Panc1 (cell line): ENCODE measurements at regions not wholly inside any gene's neighbourhood (a gene's known extent, or its start where the extent isn't known, plus 50 kb on each side); places are given as distances from the start of the nearest gene placed in this dataset.

Experiments used
- ATAC-seq: fragments of 200-7000 bp; cut with Tn5 transposase; 2 replicates; pipeline ENCODE4 v1.9.1; 2020; ENCODE audit warnings: mild to moderate bottlenecking, moderate library complexity
- BruUV-seq: library from RNA; stranded (reverse); fragments of 400-500 nt; replicated peaks from 2 replicates; lab custom pipeline; 2021; lab: Mats Ljungman, UMichigan
- CTCF ChIA-PET: fragments of 300-600 bp; sonication (Branson Sonifier 250); formaldehyde crosslinking; loops from one replicate; lab custom pipeline; 2022; ENCODE audit warnings: antibody characterized with exemption; lab: Charles Lee
- POLR2A ChIA-PET: fragments of 300-600 bp; sonication (Branson Sonifier 250); formaldehyde crosslinking; loops from one replicate; lab custom pipeline; 2022; ENCODE audit warnings: antibody characterized with exemption; lab: Charles Lee
- DNase-seq: peaks from one replicate; pipeline ENCODE4 v3.0.0-alpha.2; 2010; ENCODE audit warnings: low read depth, low spot score
- H3K27ac ChIP-seq: 2 replicates; pipeline ENCODE4 v1.5.1; 2011; ENCODE audit warnings: mild to moderate bottlenecking, low read length, inconsistent platforms
- H3K27me3 ChIP-seq: fragments of 200-500 bp; sonication (Bioruptor generic); 2 replicates; pipeline ENCODE4 v1.6.0; 2014; ENCODE audit warnings: low read length, inconsistent platforms; ENCODE audit not compliant: control insufficient read depth, insufficient read depth
- H3K36me3 ChIP-seq: fragments of 200-500 bp; sonication (Bioruptor generic); 2 replicates; pipeline ENCODE4 v1.5.1; 2014; ENCODE audit warnings: inconsistent platforms, mild to moderate bottlenecking, low read length, moderate library complexity; ENCODE audit not compliant: control insufficient read depth, insufficient read depth
- H3K4me1 ChIP-seq: 2 replicates; pipeline ENCODE4 v1.5.1; 2011; ENCODE audit warnings: inconsistent platforms, mild to moderate bottlenecking, low read length, moderate library complexity; ENCODE audit not compliant: control insufficient read depth, insufficient read depth
- H3K4me3 ChIP-seq, 2 experiments: 2 replicates each; pipeline ENCODE4 v1.5.1; 2011 to 2012; ENCODE audit warnings: low read depth in 2 of 2, low read length in 2 of 2, mild to moderate bottlenecking in 2 of 2, inconsistent platforms in 1 of 2, moderate library complexity in 1 of 2
- H3K9me3 ChIP-seq: fragments of 200-500 bp; sonication (Bioruptor generic); 2 replicates; pipeline ENCODE4 v1.5.1; 2014; ENCODE audit warnings: low read depth, mild to moderate bottlenecking, inconsistent platforms, low read length, moderate library complexity; ENCODE audit not compliant: control insufficient read depth, insufficient read depth
- POLR2AphosphoS5 ChIP-seq: IDR thresholded peaks from 2 replicates; pipeline ENCODE4 v1.6.1; 2012; ENCODE audit warnings: mild to moderate bottlenecking, low read depth, low read length, moderate library complexity
- SIN3A ChIP-seq: IDR thresholded peaks from 2 replicates; pipeline ENCODE4 v1.6.1; 2012; ENCODE audit warnings: low read depth, mild to moderate bottlenecking, low read length, moderate library complexity, borderline replicate concordance; ENCODE audit not compliant: insufficient read depth
- TCF7L2 ChIP-seq: IDR thresholded peaks from 2 replicates; pipeline ENCODE4 v1.6.1; 2011; ENCODE audit warnings: mild to moderate bottlenecking, low read depth, low read length, inconsistent platforms
- in situ Hi-C: cut with HindIII; loops from 2 replicates; pipeline ENCODE4 v1.10.0; 2016; ENCODE audit warnings: low sequenced_read_pairs, low pct_unique_long_range_greater_than_20kb
- intact Hi-C: fragments of 100-400 bp; cut with micrococcal nuclease; formaldehyde crosslinking; loops from one replicate; pipeline ENCODE4 v1.10.0; 2022; ENCODE audit not compliant: unreplicated experiment
- TF ChIP-seq, protein P1 (sequence below), 2 experiments: IDR thresholded peaks; 2 replicates each; pipeline ENCODE4 v1.6.1; 2011 to 2012; ENCODE audit warnings: low read depth in 2 of 2, control low read depth in 1 of 2, low read length in 1 of 2, mild to moderate bottlenecking in 1 of 2, moderate library complexity in 1 of 2; ENCODE audit not compliant: insufficient read depth in 1 of 2
- TF ChIP-seq, protein P2 (sequence below): fragments of 450-650 bp; IDR thresholded peaks from 2 replicates; pipeline ENCODE4 v1.5.1; 2017; ENCODE audit warnings: mild to moderate bottlenecking

DNA sequence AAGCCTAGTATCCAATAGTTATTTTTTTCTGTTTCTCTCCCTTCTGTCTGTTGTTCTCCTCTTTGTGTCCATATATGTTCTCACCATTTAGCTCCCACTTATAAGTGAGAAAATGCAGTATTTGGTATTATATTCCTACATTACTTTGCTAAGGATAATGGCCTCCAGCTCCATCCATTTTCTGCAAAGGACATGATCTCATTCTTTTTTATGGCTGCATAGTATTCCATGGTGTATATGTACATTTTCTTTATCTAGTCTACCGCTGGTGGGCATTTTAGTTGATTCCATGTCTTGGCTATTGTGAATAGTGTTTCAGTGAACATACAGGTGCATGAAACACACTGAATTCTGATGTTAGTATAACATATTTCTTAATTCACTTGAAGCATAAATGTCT lies 348.9 kb upstream of the TRPC7 start:
- no peaks in the 10 kb centered on the region for H3K36me3 ChIP-seq
- ATAC-seq (no peak), DNase-seq (no peak)
- H3K9me3 ChIP-seq, result no peaks in the 10 kb centered on the region
- in situ Hi-C loops (no loop called here), intact Hi-C loops (no loop called here)
- no TSS peak for BruUV-seq
- no peaks in the 10 kb centered on the region for H3K4me1 ChIP-seq
- no peaks in the 10 kb centered on the region for H3K27me3 ChIP-seq
- ChIA-PET POLR2A (no interaction called here), CTCF (no interaction called here)
- H3K4me3 ChIP-seq, result no peak overlapping the region
- no peak overlapping the region for H3K27ac ChIP-seq
- TF ChIP-seq, protein P1, sequence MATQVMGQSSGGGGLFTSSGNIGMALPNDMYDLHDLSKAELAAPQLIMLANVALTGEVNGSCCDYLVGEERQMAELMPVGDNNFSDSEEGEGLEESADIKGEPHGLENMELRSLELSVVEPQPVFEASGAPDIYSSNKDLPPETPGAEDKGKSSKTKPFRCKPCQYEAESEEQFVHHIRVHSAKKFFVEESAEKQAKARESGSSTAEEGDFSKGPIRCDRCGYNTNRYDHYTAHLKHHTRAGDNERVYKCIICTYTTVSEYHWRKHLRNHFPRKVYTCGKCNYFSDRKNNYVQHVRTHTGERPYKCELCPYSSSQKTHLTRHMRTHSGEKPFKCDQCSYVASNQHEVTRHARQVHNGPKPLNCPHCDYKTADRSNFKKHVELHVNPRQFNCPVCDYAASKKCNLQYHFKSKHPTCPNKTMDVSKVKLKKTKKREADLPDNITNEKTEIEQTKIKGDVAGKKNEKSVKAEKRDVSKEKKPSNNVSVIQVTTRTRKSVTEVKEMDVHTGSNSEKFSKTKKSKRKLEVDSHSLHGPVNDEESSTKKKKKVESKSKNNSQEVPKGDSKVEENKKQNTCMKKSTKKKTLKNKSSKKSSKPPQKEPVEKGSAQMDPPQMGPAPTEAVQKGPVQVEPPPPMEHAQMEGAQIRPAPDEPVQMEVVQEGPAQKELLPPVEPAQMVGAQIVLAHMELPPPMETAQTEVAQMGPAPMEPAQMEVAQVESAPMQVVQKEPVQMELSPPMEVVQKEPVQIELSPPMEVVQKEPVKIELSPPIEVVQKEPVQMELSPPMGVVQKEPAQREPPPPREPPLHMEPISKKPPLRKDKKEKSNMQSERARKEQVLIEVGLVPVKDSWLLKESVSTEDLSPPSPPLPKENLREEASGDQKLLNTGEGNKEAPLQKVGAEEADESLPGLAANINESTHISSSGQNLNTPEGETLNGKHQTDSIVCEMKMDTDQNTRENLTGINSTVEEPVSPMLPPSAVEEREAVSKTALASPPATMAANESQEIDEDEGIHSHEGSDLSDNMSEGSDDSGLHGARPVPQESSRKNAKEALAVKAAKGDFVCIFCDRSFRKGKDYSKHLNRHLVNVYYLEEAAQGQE (IDR thresholded peaks at IDR 0.05; ENCODE audit: insufficient read depth in 1 of 2, low read depth in 2 of 2, low read length in 1 of 2), result no peak
- no peak for TF ChIP-seq POLR2AphosphoS5
- no peak for TF ChIP-seq SIN3A
- no peak for TF ChIP-seq TCF7L2
- TF ChIP-seq, protein P2, sequence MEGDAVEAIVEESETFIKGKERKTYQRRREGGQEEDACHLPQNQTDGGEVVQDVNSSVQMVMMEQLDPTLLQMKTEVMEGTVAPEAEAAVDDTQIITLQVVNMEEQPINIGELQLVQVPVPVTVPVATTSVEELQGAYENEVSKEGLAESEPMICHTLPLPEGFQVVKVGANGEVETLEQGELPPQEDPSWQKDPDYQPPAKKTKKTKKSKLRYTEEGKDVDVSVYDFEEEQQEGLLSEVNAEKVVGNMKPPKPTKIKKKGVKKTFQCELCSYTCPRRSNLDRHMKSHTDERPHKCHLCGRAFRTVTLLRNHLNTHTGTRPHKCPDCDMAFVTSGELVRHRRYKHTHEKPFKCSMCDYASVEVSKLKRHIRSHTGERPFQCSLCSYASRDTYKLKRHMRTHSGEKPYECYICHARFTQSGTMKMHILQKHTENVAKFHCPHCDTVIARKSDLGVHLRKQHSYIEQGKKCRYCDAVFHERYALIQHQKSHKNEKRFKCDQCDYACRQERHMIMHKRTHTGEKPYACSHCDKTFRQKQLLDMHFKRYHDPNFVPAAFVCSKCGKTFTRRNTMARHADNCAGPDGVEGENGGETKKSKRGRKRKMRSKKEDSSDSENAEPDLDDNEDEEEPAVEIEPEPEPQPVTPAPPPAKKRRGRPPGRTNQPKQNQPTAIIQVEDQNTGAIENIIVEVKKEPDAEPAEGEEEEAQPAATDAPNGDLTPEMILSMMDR, result no peak

DNA sequence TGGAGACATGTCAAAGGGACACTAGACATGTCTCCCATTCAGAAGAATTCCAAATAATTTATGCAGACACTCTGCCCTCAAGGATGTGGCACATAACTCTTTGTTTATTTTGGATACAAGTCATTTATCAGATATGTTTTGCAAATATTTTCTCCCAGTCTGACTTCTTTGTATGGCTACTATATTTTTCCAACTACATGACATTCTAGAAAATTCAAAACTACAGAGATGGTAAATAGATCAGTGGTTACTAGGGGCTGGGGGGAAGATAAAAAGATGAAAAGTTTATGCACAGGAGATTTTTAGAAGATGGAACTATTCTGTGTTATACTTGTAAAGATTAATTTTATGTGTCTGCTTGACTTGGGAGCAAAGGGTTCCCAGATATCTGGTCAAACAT lies 347.3 kb upstream of the TRPC7 start:
- Histone ChIP-seq H3K9me3 (no peaks in the 10 kb centered on the region), H3K36me3 (no peaks in the 10 kb centered on the region), H3K4me3 (no peak overlapping the region), H3K27me3 (no peaks in the 10 kb centered on the region), H3K27ac (no peak overlapping the region), H3K4me1 (no peaks in the 10 kb centered on the region)
- DNase-seq (no peak), ATAC-seq (no peak)
- ChIA-PET CTCF (no interaction called here), POLR2A (no interaction called here)
- intact Hi-C loops (no loop called here), in situ Hi-C loops (no loop called here)
- TF ChIP-seq SIN3A, result no peak
- TF ChIP-seq, protein P2, result no peak
- TF ChIP-seq TCF7L2, result no peak
- TF ChIP-seq, protein P1 (IDR thresholded peaks at IDR 0.05; ENCODE audit: insufficient read depth in 1 of 2, low read depth in 2 of 2, low read length in 1 of 2), result no peak
- TF ChIP-seq POLR2AphosphoS5, result no peak
- BruUV-seq, result no TSS peak
